ENCODE measurements at regions not wholly inside any gene's neighbourhood (a gene's known extent, or its start where the extent isn't known, plus 50 kb on each side); places are given as distances from the start of the nearest gene placed in this dataset.

DNA sequence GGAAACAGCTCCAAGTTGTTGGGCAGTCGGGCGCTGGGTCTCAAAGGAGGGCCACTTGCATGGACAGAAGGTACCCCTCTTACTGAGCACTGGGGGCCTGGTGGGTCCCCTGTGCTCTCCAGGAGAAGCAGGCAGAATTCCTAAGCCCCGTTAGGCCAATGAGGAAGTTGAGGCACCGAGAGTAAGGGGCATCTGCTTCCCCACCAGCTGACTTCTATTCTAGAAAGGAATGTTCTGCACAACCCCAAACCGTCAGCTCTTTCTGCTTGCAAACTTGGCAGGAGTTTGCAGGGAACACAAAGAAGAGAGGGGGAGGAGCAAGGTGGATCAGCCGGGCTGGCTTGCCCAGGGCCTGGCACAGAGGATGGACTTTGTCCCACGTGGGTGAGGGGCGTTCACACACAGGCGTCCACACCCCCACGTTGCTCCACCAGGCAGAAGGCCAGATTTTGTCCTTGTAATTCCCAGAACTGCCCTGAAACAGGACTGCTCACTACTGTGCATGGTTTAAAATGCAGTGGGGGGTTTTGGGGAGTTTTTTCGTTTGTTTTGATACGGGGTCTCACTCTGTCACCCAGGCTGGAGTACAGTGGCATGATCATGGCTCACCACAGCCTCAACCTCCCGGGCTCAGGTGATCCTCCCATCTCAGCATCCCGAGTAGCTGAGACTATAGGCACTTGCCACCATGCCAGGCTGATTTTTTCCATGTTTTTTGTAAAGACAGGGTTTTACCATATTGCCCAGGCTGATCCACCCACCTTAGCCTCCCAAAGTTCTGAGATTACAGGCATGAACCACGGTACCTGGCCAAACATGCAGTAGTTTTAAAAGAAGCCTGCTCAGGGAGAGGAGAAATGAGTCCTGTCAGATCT lies 93.3 kb downstream of the SNX5 start:
- Histone ChIP-seq H3K36me3 (no peaks in the 10 kb centered on the region), H3K4me3 (no peak overlapping the region), H3K9ac (peak overlapping the region in 8 of 11 experiments; percentile 6 to 48 (median 26); a peak in 7 of 22 replicates), H3K27ac (peak overlapping the region in 3 of 11 experiments; percentile 26 to 46 (median 28); a peak in 2 of 22 replicates), H3K4me1 (peaks cover 51 to 98% (median 80%) of the 10 kb centered on the region in 10 experiments), H3K4me2 (peak overlapping the region; percentile 45 to 76 (median 72)), H3K27me3 (peaks cover 0 to 4% (median 0%) of the 10 kb centered on the region in 11 experiments; a peak in 2 of 22 replicates), H4K20me1 (no peaks in the 10 kb centered on the region), H3K9me3 (replicated peaks in 1 of 11) (no peaks in the 10 kb centered on the region)
- TF ChIP-seq Cebpa-rat (IDR thresholded peaks at IDR 0.05): no peak

DNA sequence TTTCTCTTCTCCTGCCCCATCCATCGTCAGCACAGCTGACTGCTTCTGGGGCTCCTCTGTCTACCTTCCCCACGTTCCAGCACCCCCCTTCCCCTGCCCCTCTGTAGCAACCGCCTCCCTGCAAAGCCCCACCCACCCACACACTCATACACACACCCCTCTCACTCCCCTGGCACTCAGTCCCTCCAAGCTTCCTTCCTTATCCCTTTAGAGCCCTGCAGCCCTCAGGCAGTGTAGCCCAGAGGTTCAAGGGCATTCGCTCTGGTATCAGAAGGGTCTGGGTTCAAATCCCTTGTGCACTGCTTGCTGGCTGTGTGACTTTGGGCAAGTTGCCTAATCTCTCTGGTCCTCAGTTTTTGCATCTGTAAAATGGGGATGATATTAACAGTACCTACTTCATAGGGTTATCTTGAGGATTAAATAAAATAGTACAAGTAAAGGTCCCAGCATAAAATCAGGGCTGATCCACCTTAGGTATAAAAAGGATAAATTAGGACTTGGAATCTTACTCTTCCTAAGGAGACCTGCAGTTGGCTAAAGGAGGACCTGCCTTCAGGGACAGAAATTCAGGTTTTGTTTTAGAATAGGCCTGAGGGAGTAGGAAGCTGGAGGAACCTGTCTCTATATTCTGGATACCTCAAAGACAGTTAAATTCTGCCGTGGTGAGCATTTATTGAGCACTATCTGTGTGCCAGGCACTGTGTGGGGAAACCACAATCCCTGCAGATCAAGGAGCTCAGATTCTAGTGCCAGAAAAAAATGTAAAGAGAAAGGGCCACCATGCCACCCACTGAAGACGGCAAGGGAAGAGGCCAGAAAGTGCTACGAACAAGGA lies 94.1 kb downstream of the SNX5 start:
- Histone ChIP-seq H3K4me1 (peaks cover 43 to 92% (median 71%) of the 10 kb centered on the region in 10 experiments), H3K27ac (no peak overlapping the region), H3K9ac (no peak overlapping the region), H3K9me3 (replicated peaks in 1 of 11) (no peaks in the 10 kb centered on the region), H3K36me3 (no peaks in the 10 kb centered on the region), H3K27me3 (peaks cover 0 to 4% (median 0%) of the 10 kb centered on the region in 11 experiments; a peak in 2 of 22 replicates), H3K4me2 (peak overlapping the region; percentile 42 to 76 (median 72); a peak in 21 of 22 replicates), H3K4me3 (no peak overlapping the region), H4K20me1 (no peaks in the 10 kb centered on the region)
- no peak for TF ChIP-seq Cebpa-rat (IDR thresholded peaks at IDR 0.05)

DNA sequence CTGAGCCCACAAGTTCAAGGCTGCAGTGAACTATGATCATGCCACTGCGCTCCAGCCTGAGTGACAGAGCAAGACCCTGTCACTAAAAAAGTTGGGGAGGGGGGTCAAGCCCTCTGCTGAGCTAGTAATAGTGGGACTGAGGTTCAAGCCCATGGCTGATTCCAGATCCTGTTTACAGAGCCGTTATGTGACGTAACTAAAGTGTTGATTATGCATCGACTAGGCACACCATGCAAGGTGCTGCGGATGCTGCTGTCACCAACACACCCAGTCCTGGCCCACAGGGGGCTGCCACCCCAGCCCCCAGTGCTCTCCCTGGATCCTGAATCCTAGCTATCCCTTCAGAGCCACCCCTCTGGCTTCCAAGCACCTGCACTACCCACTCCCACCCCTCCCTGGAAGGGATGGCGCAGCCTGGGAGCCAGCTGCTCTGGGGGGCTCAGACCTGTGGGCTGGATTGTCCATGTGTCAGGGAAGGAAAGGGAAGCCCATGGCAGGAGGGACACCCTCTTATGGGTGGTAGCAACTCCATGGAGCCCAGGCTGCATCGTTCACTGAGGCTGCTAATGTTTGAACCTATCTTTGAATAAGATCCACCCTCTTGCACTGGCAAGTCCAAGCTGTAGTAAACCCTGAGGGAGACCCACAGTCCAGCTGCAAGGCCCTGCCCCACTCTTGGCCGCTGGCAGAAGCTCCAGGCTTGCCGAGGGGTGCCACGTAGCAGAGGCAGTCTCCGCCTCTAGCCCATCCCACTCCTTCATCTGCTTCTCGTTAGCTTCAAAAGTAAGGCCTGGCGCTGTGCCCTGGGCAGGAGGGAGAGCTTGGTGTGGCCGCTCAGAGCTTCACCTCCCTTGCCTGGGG lies 95.0 kb downstream of the SNX5 start:
- Histone ChIP-seq H3K4me3 (no peak overlapping the region), H3K4me1 (peaks cover 34 to 84% (median 63%) of the 10 kb centered on the region in 10 experiments), H3K27me3 (peaks cover 0 to 4% (median 0%) of the 10 kb centered on the region in 11 experiments; a peak in 1 of 22 replicates), H3K9ac (no peak overlapping the region), H3K9me3 (replicated peaks in 1 of 11) (no peaks in the 10 kb centered on the region), H3K27ac (no peak overlapping the region), H3K36me3 (no peaks in the 10 kb centered on the region), H4K20me1 (no peaks in the 10 kb centered on the region), H3K4me2 (peak overlapping the region; percentile 18 to 76 (median 60); a peak in 21 of 22 replicates)
- TF ChIP-seq Cebpa-rat (IDR thresholded peaks at IDR 0.05): no peak

DNA sequence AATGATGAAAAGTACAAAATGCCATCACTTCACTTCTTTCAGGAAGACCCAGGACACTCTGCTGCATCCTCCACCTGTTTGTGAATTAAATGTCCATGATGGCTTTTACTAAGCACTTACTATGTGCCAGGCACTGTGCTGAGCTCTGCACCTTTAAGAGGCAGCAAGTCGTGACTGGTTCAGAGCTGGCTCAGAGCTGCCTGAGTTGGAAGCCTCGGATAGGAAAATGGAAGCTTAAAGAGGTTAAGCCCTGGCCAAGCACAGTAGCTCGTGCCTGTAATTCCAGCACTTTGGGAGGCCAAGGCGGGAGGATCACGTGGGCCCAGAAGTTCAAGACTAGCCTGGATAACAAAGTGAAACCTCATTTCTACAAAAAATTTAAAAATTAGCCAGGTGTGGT lies 95.6 kb downstream of the SNX5 start:
- Histone ChIP-seq H3K9ac (no peak overlapping the region), H3K36me3 (no peaks in the 10 kb centered on the region), H3K9me3 (replicated peaks in 1 of 11) (no peaks in the 10 kb centered on the region), H3K27ac (peak overlapping the region in 1 of 11 experiments; percentile 28; a peak in 1 of 22 replicates), H3K27me3 (peaks cover 0 to 4% (median 0%) of the 10 kb centered on the region in 11 experiments; a peak in 1 of 22 replicates), H3K4me1 (peaks cover 31 to 81% (median 57%) of the 10 kb centered on the region in 10 experiments), H3K4me2 (peak overlapping the region in 7 of 11 experiments; percentile 56 to 74 (median 64); a peak in 9 of 22 replicates), H3K4me3 (no peak overlapping the region), H4K20me1 (no peaks in the 10 kb centered on the region)
- TF ChIP-seq Cebpa-rat (IDR thresholded peaks at IDR 0.05): no peak

DNA sequence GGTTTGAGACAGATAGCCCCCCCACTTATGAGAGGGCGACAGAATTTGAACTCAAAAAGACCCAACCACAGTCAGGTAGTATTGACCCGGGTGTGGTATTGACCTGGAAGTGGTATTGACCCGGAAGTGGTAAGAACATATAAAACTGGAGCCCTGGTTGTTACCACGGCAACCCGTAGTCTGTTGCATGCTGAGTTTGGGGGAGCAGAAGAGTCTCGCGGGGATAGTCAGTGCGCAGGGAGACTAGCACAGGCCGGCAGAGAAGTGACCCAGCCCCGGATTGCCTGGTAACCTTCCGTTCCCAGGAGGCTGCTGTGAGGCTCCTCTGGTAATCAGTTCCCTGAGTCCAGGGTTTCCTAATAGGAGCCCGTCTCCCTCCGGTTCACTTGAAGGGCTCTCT lies 96.2 kb downstream of the SNX5 start:
- Histone ChIP-seq H3K4me3 (no peak overlapping the region), H4K20me1 (no peaks in the 10 kb centered on the region), H3K27ac (peak overlapping the region in 4 of 11 experiments; percentile 2 to 44 (median 28); a peak in 5 of 22 replicates), H3K9me3 (replicated peaks in 1 of 11) (no peaks in the 10 kb centered on the region), H3K27me3 (peaks cover 0 to 7% (median 0%) of the 10 kb centered on the region in 11 experiments; a peak in 2 of 22 replicates), H3K9ac (no peak overlapping the region), H3K4me1 (peaks cover 34 to 83% (median 60%) of the 10 kb centered on the region in 10 experiments), H3K4me2 (peak overlapping the region; percentile 9 to 74 (median 59); a peak in 21 of 22 replicates), H3K36me3 (no peaks in the 10 kb centered on the region)
- no peak for TF ChIP-seq Cebpa-rat (IDR thresholded peaks at IDR 0.05)

DNA sequence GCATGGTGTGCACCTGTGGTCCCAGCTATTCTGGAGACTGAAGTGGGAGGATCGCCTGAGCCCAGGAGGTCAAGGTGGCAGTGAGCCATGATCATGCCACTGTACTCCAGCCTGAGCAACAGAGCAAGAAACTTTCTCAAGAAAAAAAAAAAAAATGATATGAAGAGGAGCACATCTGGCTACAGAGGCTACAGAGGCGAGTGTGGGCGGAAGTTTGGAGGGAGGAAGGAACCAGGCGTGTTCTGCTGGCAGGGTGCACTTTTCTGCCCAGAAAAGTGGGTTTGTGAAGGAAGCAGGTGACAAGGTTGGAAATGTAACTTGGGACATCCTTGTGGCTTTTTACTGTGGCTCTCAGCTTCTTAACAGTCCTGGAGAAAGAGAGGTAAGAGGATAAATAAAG lies 96.7 kb downstream of the SNX5 start:
- peaks cover 38 to 83% (median 62%) of the 10 kb centered on the region in 10 experiments for H3K4me1 ChIP-seq
- H3K27ac ChIP-seq: peak overlapping the region in 4 of 11 experiments; percentile 2 to 44 (median 28); a peak in 5 of 22 replicates
- H3K9ac ChIP-seq: no peak overlapping the region
- peaks cover 0 to 10% (median 0%) of the 10 kb centered on the region in 11 experiments; a peak in 3 of 22 replicates for H3K27me3 ChIP-seq
- H4K20me1 ChIP-seq: no peaks in the 10 kb centered on the region
- TF ChIP-seq Cebpa-rat (IDR thresholded peaks at IDR 0.05): no peak
- H3K4me2 ChIP-seq: peak overlapping the region; percentile 9 to 74 (median 59)
- H3K9me3 ChIP-seq (replicated peaks in 1 of 11): no peaks in the 10 kb centered on the region
- no peak overlapping the region for H3K4me3 ChIP-seq
- H3K36me3 ChIP-seq: no peaks in the 10 kb centered on the region

DNA sequence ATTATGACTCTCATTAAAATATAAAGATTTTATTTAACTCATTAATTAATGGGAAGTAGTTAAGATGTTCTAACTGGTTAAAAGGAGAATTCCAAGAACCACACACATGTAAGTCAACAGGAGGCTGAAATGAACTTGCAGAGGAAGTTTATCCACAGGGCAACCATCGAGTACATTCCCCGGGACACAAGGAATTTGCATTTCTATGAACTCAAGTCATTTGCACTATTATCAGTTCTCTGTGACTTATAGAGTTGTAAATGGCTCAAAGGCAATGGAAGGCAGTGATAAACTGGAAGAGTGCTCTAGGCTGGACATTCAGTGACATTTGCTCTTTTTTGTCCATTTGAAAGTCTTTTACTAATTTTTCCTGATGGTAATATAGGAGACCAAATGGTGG lies 97.4 kb downstream of the SNX5 start:
- Histone ChIP-seq H3K4me2 (peak overlapping the region in 10 of 11 experiments; percentile 45 to 74 (median 60); a peak in 18 of 22 replicates), H4K20me1 (no peaks in the 10 kb centered on the region), H3K36me3 (no peaks in the 10 kb centered on the region), H3K4me3 (no peak overlapping the region), H3K9me3 (replicated peaks in 1 of 11) (no peaks in the 10 kb centered on the region), H3K4me1 (peaks cover 32 to 83% (median 62%) of the 10 kb centered on the region in 10 experiments), H3K9ac (no peak overlapping the region), H3K27ac (0 out of 22 replicates have a peak overlapping the region, but pooled peaks of 1 of the 11 experiments have one; percentile 28), H3K27me3 (peaks cover 0 to 10% (median 0%) of the 10 kb centered on the region in 11 experiments; a peak in 3 of 22 replicates)
- TF ChIP-seq Cebpa-rat (IDR thresholded peaks at IDR 0.05): no peak

Data from BLaER1 treated with 17β-estradiol and CSF1 and Interleukin-3, amounts not matched to agents 10 nM and 100 nM (cell line).